ENCODE measurements at regions not wholly inside any gene's neighbourhood (a gene's known extent, or its start where the extent isn't known, plus 50 kb on each side); places are given as distances from the start of the nearest gene placed in this dataset.

DNA sequence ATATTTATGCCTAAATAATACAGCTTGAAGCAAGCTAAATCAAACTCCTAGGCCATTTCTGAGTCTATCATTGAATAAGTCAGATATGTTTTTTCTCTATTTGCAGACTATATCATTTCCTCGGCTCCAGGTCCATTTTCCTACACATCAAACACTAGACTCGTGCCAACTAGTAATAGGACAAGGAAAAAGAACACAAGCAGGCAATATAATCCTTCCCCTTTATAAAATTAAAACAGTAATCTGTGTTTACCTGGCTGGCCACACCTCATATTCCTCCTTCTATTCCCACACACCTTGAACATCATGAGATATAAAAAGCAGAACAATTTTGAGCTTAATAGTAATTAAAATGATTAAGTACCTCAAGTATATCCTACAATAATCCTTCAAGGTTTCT, 325.7 kb downstream of the TFEC start:
- DNase-seq: no peak

DNA sequence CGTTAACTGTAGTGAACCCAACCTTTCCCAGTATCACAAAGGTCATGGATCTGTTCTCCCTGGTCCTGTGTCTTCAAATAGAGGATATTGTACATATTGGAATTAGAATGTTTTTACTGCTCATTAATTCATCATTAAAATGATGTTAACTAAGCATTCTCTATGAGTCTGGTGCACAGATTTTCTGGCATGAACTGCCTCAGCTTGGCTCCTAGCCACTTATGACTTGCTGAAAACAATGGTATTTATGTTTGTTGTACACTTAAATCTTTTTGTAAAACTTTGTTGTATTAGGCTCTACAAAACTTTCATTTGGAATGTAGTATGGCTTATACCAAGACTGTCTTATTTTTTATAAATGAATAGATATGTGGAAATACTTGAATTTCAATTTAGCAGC, 329.4 kb downstream of the TFEC start:
- no peak for DNase-seq

DNA sequence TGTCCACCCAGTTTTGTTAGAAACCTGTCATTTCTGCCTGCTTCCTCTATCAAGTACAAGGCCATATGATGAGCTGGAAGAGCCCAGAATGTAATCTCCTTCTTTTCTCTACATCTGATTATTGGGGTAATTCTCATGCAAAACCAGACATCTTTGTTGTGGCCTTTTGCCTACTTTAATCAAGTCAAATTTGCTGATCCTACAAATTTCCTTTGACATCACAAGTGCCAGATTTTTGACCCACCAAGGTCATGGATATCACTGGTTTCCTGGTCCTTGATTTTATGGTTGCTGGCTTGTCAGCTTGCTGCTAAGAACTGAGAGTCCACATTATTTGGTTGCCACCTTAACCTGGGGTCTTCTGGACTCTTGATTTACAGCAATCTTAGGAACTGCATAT, 336.1 kb downstream of the TFEC start:
- DNase-seq: no peak

DNA sequence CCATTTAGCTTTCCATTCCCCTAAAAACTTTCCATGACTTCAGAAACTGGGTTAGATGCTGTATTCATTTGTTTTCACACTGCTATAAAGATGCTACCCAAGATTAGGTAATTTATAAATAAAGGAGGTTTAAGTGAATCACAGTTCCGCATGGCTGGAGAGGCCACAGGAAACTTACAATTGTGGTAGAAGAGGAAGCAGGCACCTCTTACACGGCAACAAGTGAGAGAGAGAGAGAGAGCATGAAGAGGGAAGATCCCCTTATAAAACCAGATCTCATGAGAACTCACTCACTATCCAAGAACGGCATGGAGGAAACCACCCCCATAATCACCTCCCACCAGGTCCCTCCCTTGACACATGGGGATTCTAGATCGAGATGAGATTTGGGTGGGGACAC, 336.8 kb downstream of the TFEC start:
- no peak for DNase-seq

DNA sequence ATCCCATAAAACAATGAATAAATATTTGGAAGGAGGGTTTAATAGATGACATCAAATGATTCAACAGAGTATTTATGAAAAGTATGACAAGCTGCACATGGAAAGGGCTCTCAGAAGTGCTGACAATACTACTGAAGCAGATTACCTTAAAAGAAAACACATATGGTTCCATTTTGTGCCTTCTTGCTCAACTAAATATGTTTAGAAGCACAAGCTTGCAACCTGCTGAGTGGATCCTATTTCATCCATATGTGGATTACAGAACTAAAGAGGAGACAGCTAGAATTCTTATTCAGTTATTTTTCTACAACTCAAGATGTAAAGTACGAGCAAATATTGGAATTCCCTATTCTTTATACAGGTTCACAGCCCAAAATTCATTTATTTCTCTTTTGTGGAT, 340.6 kb downstream of the TFEC start:
- no peak for DNase-seq

DNA sequence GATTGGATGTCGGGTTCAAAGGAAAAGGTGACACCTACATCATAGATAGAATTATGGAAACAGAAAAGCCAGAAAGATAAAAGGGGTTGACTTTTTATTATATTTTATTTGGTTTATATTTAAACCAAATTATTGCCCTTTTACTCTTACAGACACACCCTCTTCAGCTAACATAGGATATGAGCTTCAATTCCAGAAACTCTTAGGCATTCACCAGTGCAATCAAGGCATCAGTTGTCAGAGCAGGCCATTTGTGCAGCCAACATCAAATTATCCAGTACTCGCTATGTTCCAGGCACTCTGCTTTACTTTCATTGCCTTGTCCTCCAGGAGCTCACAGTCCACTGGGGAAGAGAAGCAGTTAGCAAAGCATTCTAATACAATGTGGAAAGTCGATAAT, 347.5 kb downstream of the TFEC start:
- no peak for DNase-seq

DNA sequence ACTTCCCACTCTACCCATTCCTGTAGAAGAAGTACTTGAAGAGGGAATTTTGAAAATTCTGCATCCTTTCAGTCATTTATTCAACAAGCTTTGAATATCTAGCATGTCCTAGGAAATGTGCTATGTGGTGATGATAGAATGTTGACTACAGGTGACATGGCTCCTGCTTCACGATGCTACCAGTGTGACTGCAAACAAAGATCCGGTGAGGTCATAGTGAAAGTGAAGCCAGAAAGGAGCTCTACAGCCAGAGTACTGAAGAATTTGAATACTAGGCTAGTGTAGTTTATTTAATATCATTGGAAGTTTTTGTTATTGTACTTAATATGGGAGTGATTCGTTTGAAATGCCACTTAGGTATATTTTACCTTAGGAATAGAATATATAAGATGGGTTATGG, 348.1 kb downstream of the TFEC start:
- peak; percentile 1 for DNase-seq

DNA sequence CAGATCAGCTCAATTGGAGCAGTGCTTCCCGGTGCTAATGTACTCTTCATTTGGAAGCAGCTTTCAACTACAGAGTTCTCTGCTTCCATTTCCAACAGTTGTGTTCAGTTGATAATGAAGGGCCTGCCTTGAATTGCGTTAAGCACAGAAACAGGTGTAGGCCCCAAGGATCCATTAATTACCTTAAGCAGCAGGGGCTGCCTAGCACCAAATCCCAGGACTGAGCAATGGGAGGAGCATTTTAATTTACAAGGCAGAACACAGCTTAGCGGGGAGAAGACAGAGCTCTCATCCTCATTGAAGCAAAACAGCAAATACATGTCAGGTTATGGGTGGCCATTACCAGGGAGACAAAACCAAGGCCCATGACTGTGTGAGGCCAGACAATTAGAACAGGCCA, 349.6 kb downstream of the TFEC start:
- no peak for DNase-seq

DNA sequence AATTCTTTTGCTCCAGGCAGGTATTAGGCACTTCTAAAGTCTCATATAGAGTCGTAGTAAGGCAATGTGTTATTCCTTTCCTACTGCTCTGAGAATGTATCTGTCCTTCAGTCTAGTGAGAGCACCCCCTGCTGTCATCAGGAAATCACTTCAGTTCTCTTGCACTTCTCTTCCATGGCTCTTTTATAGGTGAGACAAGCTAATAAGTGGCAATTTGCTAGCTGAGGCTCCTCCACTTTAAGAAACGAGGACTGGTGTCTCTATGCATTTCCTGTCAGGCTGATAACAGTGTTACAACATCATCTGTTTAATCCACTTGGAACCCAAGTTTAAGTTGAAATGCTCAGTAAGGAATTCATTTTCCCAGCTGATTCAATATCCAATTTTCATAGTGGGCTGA, 350.6 kb downstream of the TFEC start:
- peak; percentile 15 for DNase-seq

DNA sequence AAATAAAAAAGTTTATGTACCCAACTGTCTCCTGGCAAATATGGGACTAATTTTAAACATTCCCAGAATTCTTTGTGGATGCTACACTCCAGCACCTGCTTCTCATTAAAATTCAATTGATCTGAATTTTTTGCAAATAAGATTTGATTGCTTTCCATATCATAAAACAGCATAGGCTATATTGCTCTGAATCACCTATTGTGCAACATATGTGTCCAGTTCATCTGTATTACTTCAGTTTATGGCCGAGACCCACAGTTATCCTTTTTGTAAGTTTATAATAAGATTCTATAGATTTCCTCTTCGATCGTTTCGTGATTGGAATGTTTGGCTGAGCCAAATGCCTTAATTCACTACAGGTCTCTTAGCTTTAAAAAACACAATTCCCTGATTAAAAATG, 351.1 kb downstream of the TFEC start:
- DNase-seq: no peak

DNA sequence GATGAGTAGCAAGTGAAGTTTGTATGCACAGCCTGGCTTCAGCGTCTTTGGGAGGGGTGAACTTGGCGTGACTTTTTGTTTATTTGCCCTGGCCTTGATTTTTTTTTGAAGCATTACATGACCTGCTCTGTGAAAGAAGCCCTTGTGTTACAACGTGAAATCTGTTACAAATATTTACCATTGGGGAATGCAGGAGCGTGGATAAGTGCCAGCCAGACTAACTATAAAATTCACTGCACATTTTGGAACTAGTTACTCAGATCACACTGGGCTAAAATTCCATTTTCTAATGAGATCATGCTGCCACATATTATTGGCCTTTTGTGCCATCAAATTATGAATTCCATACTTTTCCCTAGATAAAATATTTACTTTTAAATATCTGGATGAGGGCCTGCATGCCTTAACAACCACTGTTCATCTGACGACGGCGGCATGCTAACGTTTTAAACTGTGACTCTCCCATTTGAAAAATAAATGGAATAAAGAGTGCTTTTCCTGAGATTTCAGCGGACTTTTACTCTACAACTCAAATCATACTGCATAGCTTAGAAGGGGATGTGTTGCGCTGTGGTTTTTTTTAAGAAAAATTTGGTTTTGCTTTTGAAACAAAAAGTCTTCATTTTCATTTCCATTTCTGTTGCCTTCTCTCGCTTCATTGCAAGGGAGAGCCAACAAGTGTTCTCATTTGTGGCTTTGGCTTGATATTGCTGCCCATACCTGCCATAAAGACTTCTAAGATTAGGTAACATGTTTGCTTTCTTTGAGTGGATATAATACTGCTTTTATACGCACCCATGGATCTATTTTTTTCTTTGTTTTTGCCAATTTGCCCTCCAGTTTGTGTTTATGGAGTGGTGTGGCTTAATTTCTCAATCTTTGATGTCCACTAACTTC, 352.2 kb downstream of the TFEC start:
- no peak for DNase-seq

DNA sequence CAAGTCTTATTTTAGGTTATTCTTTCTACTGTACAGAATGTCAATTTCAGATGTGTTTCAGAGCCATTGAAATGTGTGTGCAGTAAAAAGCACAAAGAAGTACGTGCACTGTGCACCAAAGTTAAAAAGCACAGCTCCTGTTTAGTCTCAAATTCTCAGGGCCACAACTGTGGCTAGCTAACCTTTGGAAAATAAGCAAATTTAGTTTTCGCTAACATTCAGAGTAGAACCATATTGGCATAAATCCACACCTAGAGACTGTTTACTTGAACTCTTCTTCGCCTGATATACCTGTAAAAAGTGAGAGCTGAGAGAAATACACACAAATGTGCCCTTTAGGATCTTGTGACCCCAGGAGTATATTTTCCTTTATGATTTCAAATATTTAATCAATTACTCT, 353.9 kb downstream of the TFEC start:
- DNase-seq: no peak

DNA sequence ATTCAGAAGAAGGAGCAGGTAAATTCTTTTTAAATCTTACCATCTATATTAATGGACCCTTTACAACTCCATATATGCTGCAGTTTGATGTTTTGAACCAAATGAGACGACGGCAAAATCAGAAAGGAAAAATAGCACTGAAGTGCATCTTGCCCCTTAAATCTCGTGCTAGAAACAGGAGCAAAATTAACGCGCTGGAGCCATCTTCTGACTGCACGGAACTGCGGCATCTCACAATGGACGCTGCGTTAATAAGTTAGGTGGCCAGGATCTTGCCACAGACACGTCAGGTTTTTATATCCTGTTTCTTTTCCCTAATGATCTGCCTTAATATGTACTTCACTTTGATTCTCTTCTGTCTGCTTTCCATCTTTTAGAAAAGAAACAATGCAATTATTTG, 354.5 kb downstream of the TFEC start:
- DNase-seq: no peak

DNA sequence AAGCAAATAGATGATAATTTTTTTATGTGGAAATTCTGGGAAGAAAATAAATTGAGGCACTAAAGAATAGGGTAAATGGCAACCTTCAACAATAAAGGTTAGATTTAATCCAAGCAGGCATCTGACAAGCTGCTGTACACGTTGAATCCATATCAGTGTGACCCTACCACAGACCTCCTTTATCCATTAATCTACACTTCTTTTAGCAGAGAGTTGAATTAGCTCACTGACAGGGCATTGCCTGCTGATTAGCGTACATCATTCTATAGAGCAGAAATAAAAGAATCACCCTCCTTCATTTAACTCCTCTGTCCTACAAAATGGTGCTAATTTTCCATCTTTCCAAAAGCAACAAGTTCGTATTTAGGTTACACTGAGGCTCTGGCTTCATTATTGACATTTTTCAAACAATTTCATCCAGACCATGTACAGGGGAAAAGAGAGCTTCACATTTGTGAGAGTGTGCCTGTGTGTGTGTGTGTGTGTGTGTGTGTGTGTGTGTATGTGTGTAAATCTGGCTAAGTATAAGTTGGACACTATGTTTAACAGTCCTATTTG, 356.0 kb downstream of the TFEC start:
- DNase-seq: no peak

DNA sequence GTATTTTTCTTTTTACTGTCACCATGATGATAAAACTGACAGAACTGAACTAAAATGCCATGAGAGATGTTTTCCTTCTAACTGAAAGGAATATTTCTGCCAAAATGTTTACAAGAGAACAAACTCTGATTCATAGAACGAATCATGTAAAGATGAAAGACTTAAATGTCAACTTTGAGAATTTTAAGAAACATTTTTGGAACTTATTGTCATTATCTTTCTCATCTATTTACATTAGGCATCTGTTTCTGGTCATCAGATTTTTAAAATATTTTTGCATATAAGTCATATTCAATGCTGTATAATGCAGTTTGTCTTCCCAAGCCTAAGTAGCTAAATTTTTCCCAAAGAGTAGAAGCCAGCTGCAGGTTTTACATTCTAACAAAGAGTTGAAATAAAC, 358.5 kb downstream of the TFEC start:
- DNase-seq: no peak

DNA sequence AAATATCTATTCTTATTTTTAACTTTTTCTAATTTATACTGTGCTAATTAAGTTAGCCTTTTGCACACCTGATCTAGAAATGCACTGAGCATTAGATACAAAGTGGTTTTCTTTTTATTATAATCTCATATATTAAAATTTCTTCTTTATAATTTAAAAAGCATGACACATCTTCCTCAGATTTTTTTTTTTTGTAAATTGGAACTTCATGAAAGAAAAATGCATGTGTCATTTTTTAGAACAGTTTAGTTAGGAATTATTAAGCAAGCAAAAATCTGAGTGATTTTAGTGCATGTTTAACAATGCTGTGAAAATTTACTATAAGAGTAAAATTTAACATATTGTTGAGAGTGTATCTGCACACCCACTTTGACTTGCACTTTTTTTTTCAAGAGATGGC, 367.9 kb downstream of the TFEC start:
- no peak for DNase-seq

DNA sequence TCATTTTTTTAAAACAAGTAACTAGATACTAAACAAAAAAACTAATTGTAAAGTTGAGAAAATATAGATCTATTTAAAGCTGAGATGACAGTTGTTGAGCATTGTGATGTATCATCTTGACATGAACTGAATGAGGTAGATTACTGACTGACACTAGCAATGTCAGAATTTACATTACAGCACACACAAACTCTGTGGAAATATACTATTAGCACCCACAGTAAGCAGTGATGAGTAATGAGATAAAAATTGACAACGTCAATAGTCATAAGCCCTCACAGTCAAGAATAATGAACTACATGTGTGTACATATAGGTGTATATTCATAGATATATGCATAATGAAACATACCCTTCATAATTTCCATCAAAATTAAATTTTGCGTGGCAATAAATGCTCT, 368.4 kb downstream of the TFEC start:
- DNase-seq: no peak

DNA sequence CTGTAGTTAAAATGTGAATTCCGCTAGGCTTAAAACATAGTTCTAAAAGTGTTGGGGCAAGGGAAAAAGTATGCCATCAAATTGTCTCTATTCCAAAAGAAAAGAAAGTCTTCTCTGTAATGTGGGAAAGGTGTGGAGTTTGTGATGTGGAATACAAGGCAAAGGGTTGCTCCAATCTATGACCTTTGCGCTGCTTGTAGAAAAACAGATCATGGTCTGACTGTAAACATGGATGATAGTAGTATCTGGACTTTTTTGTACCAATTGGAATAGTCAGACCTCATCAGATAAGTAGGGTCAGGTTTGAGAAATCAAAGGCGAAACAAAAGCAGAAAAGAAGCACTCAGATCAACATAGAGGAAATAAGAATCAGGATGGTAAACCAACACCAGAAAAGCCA, 372.3 kb downstream of the TFEC start:
- no peak for DNase-seq

DNA sequence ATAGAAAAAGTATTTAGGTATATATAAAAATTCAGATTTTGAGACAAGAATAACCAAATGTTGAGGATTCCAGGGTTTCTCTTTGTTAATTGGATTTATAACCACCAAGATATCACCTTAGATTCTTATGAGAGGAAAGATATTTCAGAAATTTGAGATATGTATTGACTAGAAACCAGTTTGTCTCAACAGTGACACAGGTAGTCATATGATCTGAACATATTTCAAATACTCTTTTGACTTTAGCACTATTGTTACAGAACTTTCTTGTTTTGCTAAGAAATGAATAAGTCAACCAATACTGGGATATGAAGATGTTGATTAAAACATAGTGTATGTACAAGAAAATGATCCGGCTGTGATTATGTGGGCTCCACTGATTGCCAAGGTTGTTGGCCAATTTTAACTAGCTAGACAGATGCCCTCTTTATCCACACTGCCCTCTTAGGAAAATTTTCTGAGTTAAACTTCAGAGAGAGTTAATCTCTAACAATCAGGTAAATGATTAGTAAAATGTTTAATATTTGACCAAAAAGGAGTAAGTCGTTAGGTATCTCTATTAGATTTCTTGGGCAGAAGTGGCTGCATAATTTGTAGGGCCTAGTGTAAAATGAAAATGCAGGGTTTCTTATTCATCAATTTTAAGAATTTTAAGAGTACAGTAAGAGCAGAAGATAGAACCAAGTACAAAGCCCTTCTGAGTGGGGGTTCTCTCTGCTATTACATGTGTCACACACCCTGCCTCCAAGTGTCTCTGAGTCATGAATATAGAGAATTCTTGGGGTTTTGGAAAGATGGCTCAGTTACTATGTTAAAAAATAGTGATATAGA, 376.0 kb downstream of the TFEC start:
- no peak for DNase-seq

DNA sequence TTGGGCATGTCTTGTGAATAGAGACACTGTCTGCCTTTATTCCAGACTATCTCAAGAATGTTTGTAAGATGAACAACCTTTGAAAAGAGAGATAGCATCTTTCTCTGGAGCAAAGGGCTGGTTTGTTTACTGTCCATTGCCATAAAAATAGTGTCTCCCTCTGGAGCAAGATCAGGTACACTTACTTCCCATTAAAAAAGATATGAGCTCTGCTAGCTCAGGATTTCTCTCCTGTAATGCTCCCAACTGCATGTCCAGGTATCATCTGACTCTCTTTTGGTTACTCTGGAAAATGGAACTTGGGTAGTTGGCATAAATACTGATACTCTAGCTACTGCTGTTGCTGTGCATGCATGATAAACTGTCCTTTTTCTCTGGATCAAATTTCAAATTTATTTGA, 381.1 kb downstream of the TFEC start:
- no peak for DNase-seq

DNA sequence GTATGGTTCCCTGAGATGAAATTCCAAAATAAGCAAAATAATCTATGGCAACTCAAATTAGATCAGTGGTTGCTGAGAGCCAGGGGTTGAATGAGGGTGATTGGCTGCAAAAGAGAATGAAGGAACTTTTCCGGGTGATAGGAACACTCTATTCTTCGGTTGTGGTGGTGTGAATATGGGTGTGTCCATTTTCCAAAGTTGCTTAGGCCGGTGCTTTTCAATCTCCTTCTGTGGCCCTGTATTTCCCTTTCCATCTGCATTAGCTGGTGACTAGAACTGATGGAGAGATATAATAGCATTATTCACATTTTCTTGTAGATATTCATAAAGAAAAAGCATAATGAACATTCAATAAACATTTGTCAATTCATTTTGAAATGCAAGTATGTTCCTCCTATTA, 382.9 kb downstream of the TFEC start:
- no peak for DNase-seq

DNA sequence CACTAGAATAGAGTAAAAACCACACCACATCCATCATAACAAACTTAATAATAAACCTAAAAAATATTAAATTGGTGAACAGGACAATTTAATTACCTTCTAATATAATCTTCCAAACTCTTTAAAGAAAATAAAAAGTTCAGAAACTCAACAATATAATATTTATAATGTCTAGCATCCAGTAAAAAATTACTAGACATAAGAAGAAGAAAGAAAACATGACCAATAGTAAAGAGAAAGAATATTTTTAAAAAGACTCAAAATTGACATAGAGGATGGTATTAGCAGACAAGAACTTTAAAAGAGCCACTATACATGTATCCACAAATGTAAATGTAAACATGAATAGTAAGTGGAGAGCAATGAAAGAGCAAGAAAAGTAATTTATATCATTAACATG, 388.4 kb downstream of the TFEC start:
- no peak for DNase-seq

DNA sequence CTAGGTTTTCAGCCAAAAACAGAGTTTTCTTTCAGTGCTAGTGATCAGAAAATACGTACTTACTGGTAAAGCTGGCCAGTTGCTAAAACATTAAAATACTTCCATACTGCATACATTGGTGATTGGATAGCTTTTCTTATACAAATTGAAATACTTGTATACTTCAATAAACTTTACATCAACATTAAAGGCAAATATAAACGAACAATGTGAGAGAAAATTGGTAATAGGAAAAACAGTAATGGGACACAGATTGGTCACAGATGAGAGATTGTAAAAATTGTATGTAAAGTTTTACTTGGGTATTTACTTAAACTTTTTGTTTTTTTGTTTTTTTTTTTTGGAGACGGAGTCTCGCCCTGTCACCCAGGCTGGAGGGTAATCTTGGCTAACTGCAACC, 391.7 kb downstream of the TFEC start:
- no peak for DNase-seq

DNA sequence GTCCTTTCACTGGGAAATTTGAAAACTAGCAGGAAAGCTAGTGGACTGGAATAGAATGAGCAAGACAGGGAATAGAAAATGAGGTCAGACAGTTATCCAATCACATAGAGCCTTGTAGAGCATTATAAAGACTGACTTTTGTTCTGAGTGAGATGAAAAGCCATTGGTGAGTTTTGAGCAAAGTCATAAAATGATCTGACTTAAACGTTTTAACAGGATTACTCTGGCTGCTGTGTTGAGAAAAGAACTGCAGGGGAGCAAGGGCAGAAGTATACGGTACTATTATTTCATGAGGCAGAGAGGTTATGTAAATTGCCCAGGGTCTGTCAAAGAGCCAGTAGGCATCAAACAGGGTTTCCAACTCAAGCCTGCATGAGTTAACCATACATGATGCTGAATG, 393.4 kb downstream of the TFEC start:
- DNase-seq: no peak

Data from activated CD4-positive, alpha-beta T cell treated with anti-CD3 and anti-CD28 coated beads, Interleukin-2, Interleukin-6, amounts not matched to agents 100 ng/mL and 50 ng/mL, durations not matched to agents 16 hours and 8 hours (primary cell).